Activated T-cell treated with anti-CD3 and anti-CD28 coated beads, Interleukin-2, amount 50 U/mL, for 48 hours (primary cell): ENCODE measurements at regions not wholly inside any gene's neighbourhood (a gene's known extent, or its start where the extent isn't known, plus 50 kb on each side); places are given as distances from the start of the nearest gene placed in this dataset.
"Not testable (repeated sequence)": the region's sequence is repeated elsewhere in the genome, so short reads cannot be mapped to it uniquely, and the experiment has no call there.

Source experiments
- DNase-seq, 2 experiments: peaks; one replicate each; pipeline ENCODE4 v3.0.0-alpha.2; 2020

DNA sequence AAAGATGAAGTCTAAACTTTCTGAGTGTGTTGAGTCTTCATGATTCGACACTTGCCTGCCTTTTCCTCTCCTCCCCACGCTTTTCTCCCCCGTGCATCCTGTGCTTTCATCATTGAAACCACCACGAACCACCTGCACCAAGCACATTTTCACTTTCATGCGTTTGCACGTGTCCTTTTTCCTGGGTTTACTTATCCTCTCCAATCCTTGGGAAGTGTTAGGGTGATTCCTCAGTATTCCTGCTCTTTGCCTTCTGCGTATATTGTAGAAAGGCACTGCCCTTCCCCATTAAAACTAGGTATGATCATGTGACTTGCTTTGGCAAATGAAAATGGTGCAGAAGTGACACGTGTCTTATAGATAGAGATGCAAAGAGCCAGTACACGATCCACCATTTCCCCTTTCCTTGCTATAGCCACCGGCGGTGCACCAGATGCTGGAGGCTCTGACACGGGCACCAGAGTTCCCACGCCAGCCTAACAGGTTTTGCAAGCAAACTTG, 106.6 kb downstream of the BRMS1L start:
- DNase-seq = peak; percentile 51

DNA sequence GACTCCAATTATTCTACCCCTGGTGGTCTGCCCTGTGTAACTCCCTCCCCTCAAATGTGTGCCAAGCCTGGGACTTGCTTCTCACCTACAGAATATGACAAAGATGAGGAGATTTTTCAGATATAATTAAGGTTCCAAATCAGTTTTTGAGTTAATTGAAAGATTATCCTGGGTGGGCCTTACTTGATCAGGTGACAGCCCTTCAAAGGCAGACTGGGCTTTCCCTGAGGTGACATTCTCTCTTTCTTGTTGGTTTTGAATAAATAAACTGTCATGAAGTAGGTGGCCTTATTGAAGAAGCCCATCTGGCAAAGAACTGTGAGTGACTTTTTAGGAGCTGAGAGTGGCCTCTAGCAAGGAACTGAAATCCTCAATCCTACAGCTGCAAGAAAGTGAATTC, 106.0 kb downstream of the BRMS1L start:
- no peak for DNase-seq

DNA sequence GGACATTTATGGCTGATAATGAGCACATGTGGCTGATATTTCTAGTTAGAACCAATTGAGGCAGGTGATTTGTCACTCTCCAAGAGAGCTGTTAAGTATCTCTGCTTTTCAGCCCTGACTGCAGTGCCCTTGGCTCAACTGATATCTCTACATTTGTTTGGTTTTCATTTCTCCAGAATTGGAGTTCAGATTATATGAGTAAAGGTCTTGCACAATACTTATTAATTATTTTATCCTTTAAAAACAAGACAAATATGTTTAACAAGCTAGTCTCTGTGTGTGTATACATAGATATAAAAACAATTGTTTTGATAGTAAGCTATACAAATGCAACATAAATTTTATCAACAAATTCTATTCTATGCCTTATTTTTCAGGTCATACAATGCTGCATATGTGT, 105.2 kb downstream of the BRMS1L start:
- DNase-seq = no peak

DNA sequence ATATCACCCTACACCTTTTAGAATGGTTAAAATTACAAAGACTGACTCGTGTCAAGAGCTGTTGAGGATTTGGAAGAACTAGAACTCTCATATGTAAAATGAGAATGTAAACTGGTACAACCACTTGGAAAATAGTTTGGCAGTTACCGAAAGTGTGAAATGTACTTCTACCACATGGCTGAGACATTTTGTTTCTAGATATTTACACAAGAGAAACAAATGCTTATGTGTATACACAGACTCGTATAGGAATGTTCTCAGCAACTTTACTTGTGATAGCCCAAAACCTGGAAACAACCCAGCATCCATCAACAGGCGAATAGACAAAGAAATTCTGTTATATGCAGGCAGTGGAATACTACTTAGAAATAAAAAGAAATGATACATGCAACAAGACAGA, 103.0 kb downstream of the BRMS1L start:
- no peak for DNase-seq

DNA sequence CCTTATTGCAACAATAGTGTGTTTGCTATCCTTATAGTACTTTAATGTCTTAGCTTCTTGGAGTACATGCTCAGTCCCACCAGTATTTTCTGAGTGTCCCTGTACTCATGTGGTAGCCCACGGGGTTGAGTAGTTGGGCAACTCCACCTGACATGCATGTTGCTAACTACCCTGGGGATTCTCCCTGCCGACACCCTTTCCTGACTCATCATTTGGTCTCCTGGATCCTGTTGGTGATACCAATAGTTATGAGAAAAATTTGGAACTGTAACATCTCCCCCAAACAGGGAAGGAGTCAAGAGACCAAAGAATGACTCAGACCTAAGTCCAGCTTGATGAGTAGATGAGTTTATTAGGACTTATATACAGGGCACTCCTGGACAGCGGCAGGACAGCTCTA, 101.6 kb downstream of the BRMS1L start:
- DNase-seq = no peak

DNA sequence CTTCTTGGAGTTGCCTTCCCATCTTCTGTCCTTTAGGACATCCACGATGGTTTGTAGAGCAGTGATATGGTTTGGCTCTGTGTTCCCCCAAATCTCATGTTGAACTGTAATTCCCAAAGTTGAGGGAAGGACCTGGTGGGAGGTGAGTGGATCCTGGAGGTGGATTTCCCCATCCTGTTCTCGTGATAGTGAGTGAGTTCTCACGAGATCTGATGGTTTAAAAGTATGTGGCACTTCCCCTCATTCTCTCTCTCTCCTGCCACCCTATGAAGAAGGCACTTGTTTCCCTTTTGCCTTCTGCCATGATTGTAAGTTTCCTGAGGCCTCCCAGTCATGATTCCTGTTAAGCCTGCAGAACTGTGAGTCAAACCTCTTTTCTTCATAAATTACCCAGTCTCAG, 99.2 kb downstream of the BRMS1L start:
- no peak for DNase-seq

DNA sequence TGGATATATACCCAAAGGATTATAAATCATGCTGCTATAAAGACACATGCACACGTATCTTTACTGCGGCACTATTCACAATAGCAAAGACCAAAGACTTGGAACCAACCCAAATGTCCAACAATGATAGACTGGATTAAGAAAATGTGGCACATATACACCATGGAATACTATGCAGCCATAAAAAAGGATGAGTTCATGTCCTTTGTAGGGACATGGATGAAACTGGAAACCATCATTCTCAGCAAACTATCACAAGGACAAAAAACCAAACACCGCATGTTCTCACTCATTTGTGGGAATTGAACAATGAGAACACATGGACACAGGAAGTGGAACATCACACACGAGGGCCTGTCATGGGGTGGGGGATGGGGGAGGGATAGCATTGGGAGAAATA, 96.5 kb downstream of the BRMS1L start:
- DNase-seq = not testable (repeated sequence)

DNA sequence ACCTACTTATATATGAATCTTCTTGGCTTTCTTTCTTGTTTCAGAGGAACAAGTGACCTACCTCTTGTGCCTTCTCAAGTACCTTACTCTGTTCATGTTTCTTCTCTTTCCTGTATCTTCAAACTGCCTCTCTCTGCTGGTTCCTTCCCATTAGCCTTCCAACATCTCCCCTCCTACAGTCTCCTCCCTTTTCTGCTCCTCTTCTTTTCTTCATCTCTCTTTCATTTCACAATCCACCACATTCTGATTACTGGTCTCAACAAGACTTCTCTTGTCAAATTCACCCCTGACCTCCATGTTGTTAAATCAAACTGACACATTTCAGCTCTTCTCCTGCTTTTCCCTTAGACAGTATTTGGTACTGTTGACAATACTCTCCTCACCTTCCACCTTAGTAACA, 95.6 kb downstream of the BRMS1L start:
- no peak for DNase-seq
